HepG2 (cell line): ENCODE measurements at regions not wholly inside any gene's neighbourhood (a gene's known extent, or its start where the extent isn't known, plus 50 kb on each side); places are given as distances from the start of the nearest gene placed in this dataset.

ENCODE experiments used
- ATAC-seq: fragments of 200-7000 bp; cut with Tn5 transposase; 3 replicates; pipeline ENCODE4 v1.9.1; 2020; ENCODE audit warnings: mild to moderate bottlenecking, moderate library complexity
- BruUV-seq: library from RNA; stranded (reverse); fragments of 400-500 nt; replicated peaks from 2 replicates; lab custom pipeline; 2021; lab: Mats Ljungman, UMichigan
- CTCF ChIA-PET: fragments of 300-600 bp; formaldehyde crosslinking; extraction: SDS; loops from one replicate; lab custom pipeline; 2021; ENCODE audit warnings: low total read pairs, inconsistent platforms, low intra/inter-chr PET ratio; lab: Yijun Ruan, JAX
- POLR2A ChIA-PET: fragments of 350-600 bp; sonication (Branson Sonifier 250); formaldehyde crosslinking; loops from one replicate; lab custom pipeline; 2020; ENCODE audit warnings: antibody characterized with exemption, inconsistent platforms; lab: Yijun Ruan, JAX
- DNase-seq: peaks from one replicate; pipeline ENCODE4 v3.0.0-alpha.2; 2015; ENCODE audit warnings: low spot score
- FAIRE-seq: peaks from 3 replicates; lab custom pipeline; 2011; peaks lifted over from hg19 to GRCh38; lab: Jason Lieb, UNC
- H2AFZ ChIP-seq: one replicate; pipeline ENCODE4 v1.6.1; 2011; ENCODE audit warnings: low read length, inconsistent platforms
- H3K27ac ChIP-seq: fragments of 300-600 bp; 3 replicates; pipeline ENCODE4 v1.8.0; 2011; ENCODE audit warnings: mixed run types, mild to moderate bottlenecking, mixed read lengths, low read length, inconsistent platforms; ENCODE audit not compliant: insufficient read depth; ENCODE audit errors: extremely low read length
- H3K27me3 ChIP-seq, 2 experiments: fragments of 200-600 bp in 1 of 2; 2 replicates in 1 of 2; 3 replicates in 1 of 2; pipeline versions ENCODE4 v1.6.0 to v1.8.0; 2011; ENCODE audit warnings: low read length in 2 of 2, mild to moderate bottlenecking in 2 of 2, moderate library complexity in 2 of 2, inconsistent platforms in 1 of 2; ENCODE audit not compliant: insufficient read depth in 2 of 2, control insufficient read depth in 1 of 2
- H3K36me3 ChIP-seq, 2 experiments: fragments of 200-600 bp in 1 of 2; replicated peaks in 1 of 2; 2 replicates in 1 of 2; 3 replicates in 1 of 2; pipeline versions ENCODE4 v1.5.1 to v1.8.0; 2011; ENCODE audit warnings: low read length in 2 of 2, inconsistent platforms in 1 of 2; ENCODE audit not compliant: insufficient read depth in 2 of 2, control insufficient read depth in 1 of 2
- H3K4me1 ChIP-seq: 2 replicates; pipeline ENCODE4 v1.5.1; 2012; ENCODE audit warnings: low read length, inconsistent platforms; ENCODE audit not compliant: insufficient read depth
- H3K4me2 ChIP-seq: 2 replicates; pipeline ENCODE4 v1.6.0; 2011; ENCODE audit warnings: low read depth, low read length, inconsistent platforms
- H3K4me3 ChIP-seq, 3 experiments: fragments of 200-600 bp in 1 of 3; sonication (generic), shearing (Covaris generic) in 1 of 3; replicated peaks in 1 of 3; 2 replicates each; pipeline ENCODE4 v1.5.1; 2011 to 2016; ENCODE audit warnings: low read length in 3 of 3, inconsistent platforms in 2 of 3, low read depth in 2 of 3, mild to moderate bottlenecking in 2 of 3, control low read depth in 1 of 3, mixed read lengths in 1 of 3; ENCODE audit not compliant: insufficient read depth in 1 of 3
- H3K79me2 ChIP-seq: one replicate; pipeline ENCODE4 v1.6.1; 2011; ENCODE audit warnings: low read length, inconsistent platforms; ENCODE audit not compliant: insufficient read depth
- H3K9ac ChIP-seq: 2 replicates; pipeline ENCODE4 v1.6.0; 2011; ENCODE audit warnings: mild to moderate bottlenecking, low read depth, low read length, inconsistent platforms; ENCODE audit not compliant: insufficient read depth
- H3K9me3 ChIP-seq: 2 replicates; pipeline ENCODE4 v1.5.1; 2012; ENCODE audit warnings: mild to moderate bottlenecking, low read length
- H4K20me1 ChIP-seq: 2 replicates; pipeline ENCODE4 v1.6.0; 2011; ENCODE audit warnings: inconsistent platforms, mild to moderate bottlenecking, low read length, moderate library complexity; ENCODE audit not compliant: insufficient read depth
- BCL6 ChIP-seq: IDR thresholded peaks from 2 replicates; pipeline ENCODE4 v1.6.1; 2016; ENCODE audit warnings: missing genetic modification reagents, missing compliant biosample characterization
- BCLAF1 ChIP-seq: fragments of 450-650 bp; IDR thresholded peaks from 2 replicates; pipeline ENCODE4 v1.6.1; 2017; ENCODE audit warnings: mild to moderate bottlenecking
- FOXP4 ChIP-seq: sonication (generic); formaldehyde crosslinking; IDR thresholded peaks from 2 replicates; pipeline ENCODE4 v1.4.0; 2020; ENCODE audit warnings: missing genetic modification reagents
- HNRNPLL ChIP-seq: fragments of 200-400 bp; formaldehyde crosslinking; IDR thresholded peaks from 2 replicates; pipeline ENCODE4 v1.6.1; 2017; ENCODE audit warnings: mild to moderate bottlenecking, low read depth, low read length; ENCODE audit not compliant: poor library complexity, severe bottlenecking
- HOXA7 ChIP-seq: sonication (generic); formaldehyde crosslinking; IDR thresholded peaks from 2 replicates; pipeline ENCODE4 v1.8.1; 2022; ENCODE audit warnings: mild to moderate bottlenecking, missing genetic modification reagents, moderate library complexity
- KLF12 ChIP-seq: sonication (generic); formaldehyde crosslinking; IDR thresholded peaks from 2 replicates; pipeline ENCODE4 v1.4.0; 2020; ENCODE audit warnings: missing genetic modification reagents, borderline replicate concordance
- KLF16 ChIP-seq, 2 experiments: sonication (generic) in 1 of 2; formaldehyde crosslinking in 1 of 2; IDR thresholded peaks; 2 replicates each; pipeline versions ENCODE4 v1.6.1 to v1.8.0; 2016 to 2023; ENCODE audit warnings: missing genetic modification reagents in 2 of 2, missing compliant biosample characterization in 1 of 2
- NBN ChIP-seq: fragments of 450-650 bp; conservative IDR thresholded peaks from 2 replicates; pipeline ENCODE4 v1.6.1; 2017
- NR2C2 ChIP-seq: sonication (generic); formaldehyde crosslinking; IDR thresholded peaks from 2 replicates; pipeline ENCODE4 v1.4.0; 2020; ENCODE audit warnings: missing genetic modification reagents, mild to moderate bottlenecking, moderate library complexity, borderline replicate concordance
- PAF1 ChIP-seq: IDR thresholded peaks from 2 replicates; pipeline ENCODE4 v1.6.1; 2016; ENCODE audit warnings: missing genetic modification reagents, missing compliant biosample characterization
- RBM22 ChIP-seq: fragments of 200-400 bp; formaldehyde crosslinking; optimal IDR thresholded peaks from 2 replicates; pipeline ENCODE3; 2017; ENCODE audit warnings: mild to moderate bottlenecking, low read length, moderate library complexity
- SAP130 ChIP-seq: IDR thresholded peaks from 2 replicates; pipeline ENCODE4 v1.6.1; 2016; ENCODE audit warnings: low read depth
- ZBTB3 ChIP-seq: sonication (generic); formaldehyde crosslinking; IDR thresholded peaks from 2 replicates; pipeline ENCODE4 v1.4.0; 2020; ENCODE audit warnings: low read depth, mild to moderate bottlenecking, moderate library complexity, missing genetic modification reagents, borderline replicate concordance
- ZNF101 ChIP-seq: sonication (generic); formaldehyde crosslinking; IDR thresholded peaks from 2 replicates; pipeline ENCODE4 v1.4.0; 2020; ENCODE audit warnings: mild to moderate bottlenecking, low read depth, missing genetic modification reagents, borderline replicate concordance
- ZNF383 ChIP-seq: sonication (generic); formaldehyde crosslinking; IDR thresholded peaks from 2 replicates; pipeline ENCODE4 v1.4.0; 2020; ENCODE audit warnings: missing genetic modification reagents, mild to moderate bottlenecking, borderline replicate concordance
- ZNF451 ChIP-seq: sonication (generic); formaldehyde crosslinking; IDR thresholded peaks from 2 replicates; pipeline ENCODE4 v1.5.0; 2020; ENCODE audit warnings: mild to moderate bottlenecking, missing genetic modification reagents
- ZNF678 ChIP-seq: sonication (generic); formaldehyde crosslinking; IDR thresholded peaks from 2 replicates; pipeline ENCODE4 v1.4.0; 2020; ENCODE audit warnings: mild to moderate bottlenecking, missing genetic modification reagents
- in situ Hi-C: cut with HindIII; loops from 2 replicates; pipeline ENCODE4 v1.10.0; 2017; ENCODE audit warnings: low pct_unique_long_range_greater_than_20kb; ENCODE audit not compliant: extremely low pct_ligation_motif_present
- intact Hi-C: fragments of 100-400 bp; cut with micrococcal nuclease; formaldehyde crosslinking; loops from one replicate; pipeline ENCODE4 v1.10.0; 2022; ENCODE audit not compliant: unreplicated experiment
- TF ChIP-seq, protein P1 (sequence below): sonication (generic); formaldehyde crosslinking; IDR thresholded peaks from 2 replicates; pipeline ENCODE4 v1.4.0; 2020; ENCODE audit warnings: mild to moderate bottlenecking, missing genetic modification reagents

DNA sequence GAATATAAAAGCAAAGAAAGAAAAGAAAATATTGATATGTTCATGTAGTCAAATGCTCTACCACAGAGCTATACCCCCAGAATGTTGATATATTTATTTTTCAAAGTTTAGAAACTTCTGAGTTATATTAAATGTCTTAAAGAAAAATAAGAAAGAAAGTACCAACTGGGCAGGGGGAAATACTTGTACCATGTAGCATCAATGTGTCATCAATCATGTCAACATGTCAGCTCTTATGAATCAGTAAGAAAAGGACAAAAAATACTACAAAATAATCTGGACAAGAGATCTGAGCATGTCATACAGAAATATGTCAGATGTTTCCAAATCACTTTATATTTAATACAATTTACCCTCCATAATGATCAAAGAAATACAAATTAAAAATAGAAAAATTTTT, 595.1 kb upstream of the ATP2B1 start:
- no peak overlapping the region for H3K9ac ChIP-seq
- CTCF ChIA-PET = no interaction called here
- H3K4me2 ChIP-seq = no peak overlapping the region
- POLR2A ChIA-PET = no interaction called here
- no peak overlapping the region for H2AFZ ChIP-seq
- DNase-seq = no peak
- no peak for ATAC-seq
- in situ Hi-C loops (no loop called here), intact Hi-C loops (no loop called here)
- no peaks in the 10 kb centered on the region for H4K20me1 ChIP-seq
- H3K9me3 ChIP-seq = peaks cover 14% of the 10 kb centered on the region
- no peak overlapping the region for H3K27ac ChIP-seq
- no peaks in the 10 kb centered on the region for H3K4me1 ChIP-seq
- H3K36me3 ChIP-seq = no peaks in the 10 kb centered on the region
- no peak overlapping the region for H3K4me3 ChIP-seq
- BruUV-seq = no TSS peak
- no peaks in the 10 kb centered on the region for H3K27me3 ChIP-seq
- H3K79me2 ChIP-seq = no peaks in the 10 kb centered on the region
- FAIRE-seq = no peak
- TF ChIP-seq SAP130 (CRISPR knock-in tag) = no peak
- no peak for TF ChIP-seq BCL6 (CRISPR knock-in tag)
- TF ChIP-seq NBN = no peak
- TF ChIP-seq PAF1 (CRISPR knock-in tag) = no peak
- TF ChIP-seq NR2C2 (CRISPR knock-in tag) = no peak
- no peak for TF ChIP-seq ZBTB3 (CRISPR knock-in tag)
- TF ChIP-seq BCLAF1 = no peak
- TF ChIP-seq FOXP4 (CRISPR knock-in tag) = no peak
- TF ChIP-seq ZNF451 (CRISPR knock-in tag) = no peak
- no peak for TF ChIP-seq HNRNPLL
- TF ChIP-seq, protein P1, sequence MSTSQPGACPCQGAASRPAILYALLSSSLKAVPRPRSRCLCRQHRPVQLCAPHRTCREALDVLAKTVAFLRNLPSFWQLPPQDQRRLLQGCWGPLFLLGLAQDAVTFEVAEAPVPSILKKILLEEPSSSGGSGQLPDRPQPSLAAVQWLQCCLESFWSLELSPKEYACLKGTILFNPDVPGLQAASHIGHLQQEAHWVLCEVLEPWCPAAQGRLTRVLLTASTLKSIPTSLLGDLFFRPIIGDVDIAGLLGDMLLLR (CRISPR knock-in tag) = no peak
- no peak for TF ChIP-seq HOXA7
- TF ChIP-seq KLF16 (CRISPR knock-in tag; IDR thresholded peaks at IDR 0.05) = no peak
- TF ChIP-seq ZNF383 (CRISPR knock-in tag) = no peak
- no peak for TF ChIP-seq ZNF101 (CRISPR knock-in tag)
- TF ChIP-seq KLF12 (CRISPR knock-in tag) = no peak
- TF ChIP-seq RBM22 = no peak
- TF ChIP-seq ZNF678 (CRISPR knock-in tag) = no peak
- TF ChIP-seq, all 625 proteins: peak for 0
